Neutrophil (primary cell): ENCODE measurements at regions not wholly inside any gene's neighbourhood (a gene's known extent, or its start where the extent isn't known, plus 50 kb on each side); places are given as distances from the start of the nearest gene placed in this dataset.
"Not testable (repeated sequence)": the region's sequence is repeated elsewhere in the genome, so short reads cannot be mapped to it uniquely, and the experiment has no call there.

Source experiments
- H3K27ac ChIP-seq: fragments of 200-600 bp; sonication (generic); 2 replicates; pipeline ENCODE4 v1.5.1; 2016; ENCODE audit warnings: mild to moderate bottlenecking, moderate library complexity
- H3K27me3 ChIP-seq: fragments of 200-600 bp; sonication (generic); 2 replicates; pipeline ENCODE4 v1.6.0; 2016; ENCODE audit warnings: mild to moderate bottlenecking
- H3K36me3 ChIP-seq: fragments of 200-600 bp; sonication (generic); 2 replicates; pipeline ENCODE4 v1.5.1; 2017
- H3K4me1 ChIP-seq, 2 experiments: fragments of 200-600 bp in 1 of 2; sonication (generic) in 1 of 2; 1 replicate in 1 of 2; 2 replicates in 1 of 2; pipeline versions ENCODE4 v1.5.1 to v1.6.1; 2013 to 2016; ENCODE audit warnings: low read depth in 1 of 2, low read length in 1 of 2, mild to moderate bottlenecking in 1 of 2, moderate library complexity in 1 of 2; ENCODE audit not compliant: control insufficient read depth in 1 of 2, insufficient read depth in 1 of 2
- H3K4me3 ChIP-seq, 2 experiments: fragments of 200-600 bp in 1 of 2; sonication (generic) in 1 of 2; 1 replicate in 1 of 2; 2 replicates in 1 of 2; pipeline ENCODE4 v1.5.1; 2013 to 2016; ENCODE audit warnings: low read depth in 1 of 2, low read length in 1 of 2, mild to moderate bottlenecking in 1 of 2, moderate library complexity in 1 of 2
- H3K9me3 ChIP-seq: fragments of 200-600 bp; sonication (generic); 2 replicates; pipeline ENCODE4 v1.5.1; 2016
- TF ChIP-seq, protein P1 (sequence below): fragments of 200-600 bp; sonication (generic); IDR thresholded peaks from 2 replicates; pipeline ENCODE4 v1.5.1; 2016; ENCODE audit warnings: antibody characterized with exemption

DNA sequence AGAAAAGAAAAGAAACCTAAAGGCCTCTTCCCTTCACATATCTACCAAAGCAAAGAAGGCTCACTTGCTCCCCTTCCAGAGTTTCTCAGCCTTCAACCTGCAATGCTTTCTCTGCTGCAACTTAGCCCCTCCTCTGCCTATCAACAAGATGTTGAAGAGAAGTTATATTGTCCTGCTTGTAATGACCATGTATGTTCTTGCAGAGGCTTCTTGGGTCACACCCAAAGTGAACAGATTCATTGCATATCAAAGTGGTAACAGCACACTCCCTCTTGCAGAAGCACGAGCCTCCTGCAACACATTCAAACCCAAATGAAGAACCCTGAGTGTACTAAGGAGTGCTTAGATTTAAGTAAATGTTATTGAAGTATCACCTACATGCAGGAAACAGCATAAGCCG lies 494.3 kb downstream of the NTRK2 start:
- H3K9me3 ChIP-seq, result no peaks in the 10 kb centered on the region
- no peak overlapping the region for H3K4me3 ChIP-seq
- TF ChIP-seq, protein P1, sequence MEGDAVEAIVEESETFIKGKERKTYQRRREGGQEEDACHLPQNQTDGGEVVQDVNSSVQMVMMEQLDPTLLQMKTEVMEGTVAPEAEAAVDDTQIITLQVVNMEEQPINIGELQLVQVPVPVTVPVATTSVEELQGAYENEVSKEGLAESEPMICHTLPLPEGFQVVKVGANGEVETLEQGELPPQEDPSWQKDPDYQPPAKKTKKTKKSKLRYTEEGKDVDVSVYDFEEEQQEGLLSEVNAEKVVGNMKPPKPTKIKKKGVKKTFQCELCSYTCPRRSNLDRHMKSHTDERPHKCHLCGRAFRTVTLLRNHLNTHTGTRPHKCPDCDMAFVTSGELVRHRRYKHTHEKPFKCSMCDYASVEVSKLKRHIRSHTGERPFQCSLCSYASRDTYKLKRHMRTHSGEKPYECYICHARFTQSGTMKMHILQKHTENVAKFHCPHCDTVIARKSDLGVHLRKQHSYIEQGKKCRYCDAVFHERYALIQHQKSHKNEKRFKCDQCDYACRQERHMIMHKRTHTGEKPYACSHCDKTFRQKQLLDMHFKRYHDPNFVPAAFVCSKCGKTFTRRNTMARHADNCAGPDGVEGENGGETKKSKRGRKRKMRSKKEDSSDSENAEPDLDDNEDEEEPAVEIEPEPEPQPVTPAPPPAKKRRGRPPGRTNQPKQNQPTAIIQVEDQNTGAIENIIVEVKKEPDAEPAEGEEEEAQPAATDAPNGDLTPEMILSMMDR, result no peak
- no peaks in the 10 kb centered on the region for H3K27me3 ChIP-seq
- no peak overlapping the region for H3K27ac ChIP-seq
- no peaks in the 10 kb centered on the region for H3K36me3 ChIP-seq
- no peaks in the 10 kb centered on the region for H3K4me1 ChIP-seq

DNA sequence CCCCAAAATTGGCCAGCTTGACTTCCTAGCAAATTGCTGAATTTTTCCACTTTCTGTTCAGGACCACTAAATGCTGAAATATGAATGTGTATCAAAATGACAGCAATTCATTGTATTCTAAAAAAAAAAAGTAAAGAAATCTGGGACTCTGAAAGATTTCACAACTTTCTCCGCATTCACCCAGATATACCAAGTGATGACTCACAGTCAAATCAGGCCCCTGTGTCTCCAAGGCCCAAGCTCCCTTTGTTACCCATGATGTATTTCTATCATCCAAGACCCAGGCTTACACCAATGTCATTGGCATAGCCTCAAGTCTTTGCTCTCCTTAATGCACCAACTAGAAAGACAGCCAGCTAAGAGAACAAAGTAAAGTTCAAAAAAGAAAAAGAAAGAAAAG lies 493.9 kb downstream of the NTRK2 start:
- Histone ChIP-seq H3K27ac (no peak overlapping the region), H3K36me3 (no peaks in the 10 kb centered on the region), H3K9me3 (no peaks in the 10 kb centered on the region), H3K4me1 (no peaks in the 10 kb centered on the region), H3K4me3 (no peak overlapping the region), H3K27me3 (no peaks in the 10 kb centered on the region)
- TF ChIP-seq, protein P1, result no peak

DNA sequence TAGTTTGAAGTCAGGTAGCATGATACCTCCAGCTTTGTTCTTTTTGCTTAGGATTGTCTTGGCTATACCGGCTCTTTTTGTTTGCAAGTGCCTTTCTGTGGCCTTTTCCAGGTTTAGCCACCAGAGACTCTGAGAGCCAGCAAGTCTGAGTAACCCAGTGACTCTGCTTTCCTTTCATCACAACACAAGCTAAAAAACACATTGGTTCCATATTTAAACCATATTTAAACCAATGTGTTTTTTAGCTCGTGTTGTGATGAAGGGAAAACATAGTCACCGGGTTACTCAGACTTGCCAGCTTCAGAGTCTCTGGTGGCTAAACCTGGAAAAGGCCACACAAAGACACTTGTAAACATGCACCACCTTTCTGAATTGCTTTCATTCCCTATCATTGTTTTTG lies 493.3 kb downstream of the NTRK2 start:
- no peaks in the 10 kb centered on the region for H3K27me3 ChIP-seq
- H3K4me1 ChIP-seq, result no peaks in the 10 kb centered on the region

DNA sequence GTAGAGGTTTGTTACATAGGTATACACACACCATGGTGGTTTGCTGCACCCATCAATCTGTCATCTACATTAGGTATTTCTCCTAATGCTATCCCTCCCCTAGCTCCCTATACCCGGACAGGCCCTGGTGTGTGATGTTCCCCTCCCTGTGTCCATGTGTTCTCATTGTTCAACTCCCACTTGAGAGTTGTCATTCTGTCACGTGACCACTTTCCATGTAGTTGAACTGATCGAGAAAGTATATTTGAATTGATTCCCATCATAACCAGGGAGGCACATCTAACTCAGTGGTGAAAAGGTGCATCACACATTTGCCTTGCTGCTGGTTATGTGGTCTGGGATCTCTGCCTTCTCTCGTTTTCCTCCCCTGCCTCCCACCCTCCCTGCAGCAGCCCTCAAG lies 491.4 kb downstream of the NTRK2 start:
- not testable (repeated sequence) for H3K4me3 ChIP-seq, H3K27me3 ChIP-seq, H3K9me3 ChIP-seq, H3K36me3 ChIP-seq, H3K4me1 ChIP-seq, H3K27ac ChIP-seq

More for the DNA sequence above, 493.3 kb downstream of the NTRK2 start:
- H3K9me3 ChIP-seq, result no peaks in the 10 kb centered on the region
- no peak overlapping the region for H3K27ac ChIP-seq
- H3K36me3 ChIP-seq, result no peaks in the 10 kb centered on the region
- H3K4me3 ChIP-seq, result no peak overlapping the region
- TF ChIP-seq, protein P1, result no peak

DNA sequence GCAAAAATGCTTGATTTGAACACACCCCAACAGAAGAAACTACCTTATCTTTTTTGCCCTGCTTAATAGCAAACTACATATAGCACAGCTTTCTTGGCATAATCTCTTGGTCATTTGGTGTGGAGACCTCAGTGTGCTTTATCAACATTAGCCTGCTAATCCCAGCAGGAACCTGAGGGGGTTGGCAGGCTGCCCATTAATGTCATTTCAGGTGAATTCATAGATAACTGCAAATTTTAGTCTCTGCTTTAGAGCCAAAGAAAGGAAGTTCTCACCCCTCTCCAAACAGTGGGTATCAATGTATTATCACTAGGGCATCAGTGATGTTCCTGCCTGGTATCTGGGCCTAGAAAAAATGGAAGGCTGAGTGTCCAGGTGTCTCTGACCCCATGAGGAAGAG lies 489.0 kb downstream of the NTRK2 start:
- TF ChIP-seq, protein P1, result no peak
- Histone ChIP-seq H3K4me3 (no peak overlapping the region), H3K27ac (no peak overlapping the region), H3K9me3 (no peaks in the 10 kb centered on the region), H3K27me3 (no peaks in the 10 kb centered on the region), H3K36me3 (no peaks in the 10 kb centered on the region), H3K4me1 (no peaks in the 10 kb centered on the region)

DNA sequence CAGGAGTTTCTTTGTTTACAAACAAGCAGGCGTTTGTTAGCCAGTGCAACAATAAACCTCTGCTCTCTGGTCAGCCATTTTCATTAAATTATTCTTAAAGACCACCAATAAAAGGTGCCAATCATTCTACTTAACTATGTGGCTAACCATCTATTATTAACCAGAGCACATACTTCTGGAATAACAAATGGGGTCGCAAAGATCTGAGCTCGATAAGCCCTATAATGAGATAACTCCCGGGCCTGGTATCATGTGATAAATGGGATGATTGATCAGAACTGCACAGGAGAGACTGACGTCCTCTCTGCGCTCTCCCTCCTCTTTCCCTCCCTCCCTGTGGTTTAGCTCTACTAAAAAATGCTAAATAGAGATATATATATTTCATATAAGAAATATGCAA lies 488.2 kb downstream of the NTRK2 start:
- Histone ChIP-seq H3K27ac (no peak overlapping the region), H3K27me3 (no peaks in the 10 kb centered on the region), H3K4me1 (no peaks in the 10 kb centered on the region), H3K36me3 (no peaks in the 10 kb centered on the region), H3K4me3 (no peak overlapping the region), H3K9me3 (no peaks in the 10 kb centered on the region)
- TF ChIP-seq, protein P1, result no peak
